ENCODE measurements at regions not wholly inside any gene's neighbourhood (a gene's known extent, or its start where the extent isn't known, plus 50 kb on each side); places are given as distances from the start of the nearest gene placed in this dataset.
"Not testable (repeated sequence)": the region's sequence is repeated elsewhere in the genome, so short reads cannot be mapped to it uniquely, and the experiment has no call there.

GRCh38 chr3:78244136-78244535 is 1204.2 kb downstream of the ROBO2 start:
- DNase-seq (ENCODE audit: low read depth, low spot score) = no peak

GRCh38 chr3:78249294-78249693 is 1209.4 kb downstream of the ROBO2 start:
- DNase-seq (ENCODE audit: low read depth, low spot score) = no peak

- DNase-seq (ENCODE audit: low read depth, low spot score) = no peak
Measured at GRCh38 chr3:78253860-78254259, 1214.0 kb downstream of the ROBO2 start.

- no peak for DNase-seq (ENCODE audit: low read depth, low spot score)
Measured at GRCh38 chr3:78255403-78255802, 1215.5 kb downstream of the ROBO2 start.

- DNase-seq (ENCODE audit: low read depth, low spot score) = no peak
Measured at GRCh38 chr3:78256123-78256522, 1216.2 kb downstream of the ROBO2 start.

- no peak for DNase-seq (ENCODE audit: low read depth, low spot score)
Measured at GRCh38 chr3:78257951-78258530, 1218.1 kb downstream of the ROBO2 start.

GRCh38 chr3:78258798-78259197 is 1218.9 kb downstream of the ROBO2 start:
- DNase-seq (ENCODE audit: low read depth, low spot score) = no peak

- no peak for DNase-seq (ENCODE audit: low read depth, low spot score)
Measured at GRCh38 chr3:78260388-78260787, 1220.5 kb downstream of the ROBO2 start.

- DNase-seq (ENCODE audit: low read depth, low spot score) = not testable (repeated sequence)
Measured at GRCh38 chr3:78266550-78266949, 1226.7 kb downstream of the ROBO2 start.

GRCh38 chr3:78267235-78267634 is 1227.3 kb downstream of the ROBO2 start:
- DNase-seq (ENCODE audit: low read depth, low spot score) = no peak

- DNase-seq (ENCODE audit: low read depth, low spot score) = no peak
Measured at GRCh38 chr3:78268087-78268486, 1228.2 kb downstream of the ROBO2 start.

- no peak for DNase-seq (ENCODE audit: low read depth, low spot score)
Measured at GRCh38 chr3:78268716-78269668, 1229.1 kb downstream of the ROBO2 start.

- no peak for DNase-seq (ENCODE audit: low read depth, low spot score)
Measured at GRCh38 chr3:78273326-78273725, 1233.4 kb downstream of the ROBO2 start.

- no peak for DNase-seq (ENCODE audit: low read depth, low spot score)
Measured at GRCh38 chr3:78274475-78275065, 1234.7 kb downstream of the ROBO2 start.

GRCh38 chr3:78275420-78275852 is 1235.5 kb downstream of the ROBO2 start:
- no peak for DNase-seq (ENCODE audit: low read depth, low spot score)

GRCh38 chr3:78277220-78277619 is 1237.3 kb downstream of the ROBO2 start:
- DNase-seq (ENCODE audit: low read depth, low spot score) = no peak

- no peak for DNase-seq (ENCODE audit: low read depth, low spot score)
Measured at GRCh38 chr3:78277801-78278200, 1237.9 kb downstream of the ROBO2 start.

- no peak for DNase-seq (ENCODE audit: low read depth, low spot score)
Measured at GRCh38 chr3:78279091-78279490, 1239.2 kb downstream of the ROBO2 start.

GRCh38 chr3:78281381-78281780 is 1241.5 kb downstream of the ROBO2 start:
- no peak for DNase-seq (ENCODE audit: low read depth, low spot score)

GRCh38 chr3:78283994-78284393 is 1244.1 kb downstream of the ROBO2 start:
- DNase-seq (ENCODE audit: low read depth, low spot score) = no peak

- DNase-seq (ENCODE audit: low read depth, low spot score) = no peak
Measured at GRCh38 chr3:78285032-78285728, 1245.3 kb downstream of the ROBO2 start.

GRCh38 chr3:78287085-78287484 is 1247.2 kb downstream of the ROBO2 start:
- DNase-seq (ENCODE audit: low read depth, low spot score) = no peak
